ENCODE measurements at regions not wholly inside any gene's neighbourhood (a gene's known extent, or its start where the extent isn't known, plus 50 kb on each side); places are given as distances from the start of the nearest gene placed in this dataset.

- TF ChIP-seq EZH2 (IDR thresholded peaks at IDR 0.05) = no peak
- TF ChIP-seq RAD21 (IDR thresholded peaks at IDR 0.05; ENCODE audit: low read depth) = no peak
- no peak for TF ChIP-seq SRF (IDR thresholded peaks at IDR 0.05; ENCODE audit: low read depth)
- TF ChIP-seq JUND (IDR thresholded peaks at IDR 0.05) = no peak
- TF ChIP-seq POLR2AphosphoS5 (IDR thresholded peaks at IDR 0.05; ENCODE audit: low read depth, low read length) = no peak
- TF ChIP-seq SP1 (IDR thresholded peaks at IDR 0.05; ENCODE audit: low read depth) = no peak
- TF ChIP-seq ZNF274 (IDR thresholded peaks at IDR 0.05; ENCODE audit: low read depth, low read length) = no peak
- TF ChIP-seq TCF7L2 (IDR thresholded peaks at IDR 0.05; ENCODE audit: borderline replicate concordance, extremely low read depth, insufficient read depth, insufficient read length) = no peak
- no peak for TF ChIP-seq MAX (IDR thresholded peaks at IDR 0.05)
- TF ChIP-seq ELF1 (IDR thresholded peaks at IDR 0.05; ENCODE audit: borderline replicate concordance, low read depth) = no peak
- TF ChIP-seq REST (IDR thresholded peaks at IDR 0.05; ENCODE audit: low read depth) = no peak
- no peak for TF ChIP-seq ATF3 (IDR thresholded peaks at IDR 0.05)
- TF ChIP-seq ZFX (IDR thresholded peaks at IDR 0.05) = no peak
- TF ChIP-seq POLR2A (IDR thresholded peaks at IDR 0.05; ENCODE audit: borderline replicate concordance, extremely low read depth, insufficient read depth, insufficient read length) = no peak
- TF ChIP-seq SIN3A (IDR thresholded peaks at IDR 0.05; ENCODE audit: low read depth) = no peak
- TF ChIP-seq EZH2phosphoT487 (IDR thresholded peaks at IDR 0.05; ENCODE audit: borderline replicate concordance) = no peak
- TF ChIP-seq ZBTB33 (IDR thresholded peaks at IDR 0.05; ENCODE audit: extremely low read depth, insufficient replicate concordance, low read length) = no peak
- POLR2A ChIA-PET = no interaction called here
- intact Hi-C loops (cut with micrococcal nuclease) = no loop called here
These were observed 128.1 kb downstream of the PAPOLA start for GRCh38 chr14:96630281-96630680.

More at GRCh38 chr14:96630281-96630680, 128.1 kb downstream of the PAPOLA start:
- H3K27me3 ChIP-seq (ENCODE audit: insufficient read depth, low read length) = peaks cover 7% of the 10 kb centered on the region; the same call in 1 of the 2 replicates
- H3K4me1 ChIP-seq (ENCODE audit: control insufficient read depth in 1 of 2, insufficient read depth in 2 of 2, low read length in 2 of 2) = no peaks in the 10 kb centered on the region; a peak in 1 of 4 replicates
- no peaks in the 10 kb centered on the region for H3K9me2 ChIP-seq (ENCODE audit: insufficient read depth)
- ChIA-PET CTCF (no interaction called here), RAD21 (ENCODE audit: low non-redundant PET in 1 of 2, low total read pairs in 2 of 2, uncharacterized antibody in 2 of 2, unreplicated experiment in 2 of 2) (no interaction called here)
- BruUV-seq (replicated peaks) = no TSS peak
- H3K9me3 ChIP-seq (ENCODE audit: control insufficient read depth in 1 of 2, insufficient read depth in 1 of 2, low read depth in 1 of 2, low read length in 2 of 2) = no peaks in the 10 kb centered on the region
- H3K27ac ChIP-seq (ENCODE audit: low read depth, low read length) = no peak overlapping the region
- no peak for ATAC-seq
- no peak overlapping the region for H3K9ac ChIP-seq (ENCODE audit: low read length)
- H3K4me2 ChIP-seq (ENCODE audit: low read length) = no peak overlapping the region
- no peaks in the 10 kb centered on the region for H3K79me2 ChIP-seq (ENCODE audit: insufficient read depth, low read length)
- H4K20me1 ChIP-seq (ENCODE audit: insufficient read depth) = no peaks in the 10 kb centered on the region
- no peak for DNase-seq (ENCODE audit: low read depth, low spot score)
- no peak overlapping the region for H2AFZ ChIP-seq (ENCODE audit: low read depth, low read length, poor library complexity, severe bottlenecking)
- no peaks in the 10 kb centered on the region for H3K36me3 ChIP-seq (ENCODE audit: control insufficient read depth in 1 of 2, insufficient read depth in 2 of 2, low read length in 2 of 2)
- no peak overlapping the region for H3K4me3 ChIP-seq (replicated peaks in 1 of 2; ENCODE audit: low read depth in 1 of 2, low read length in 2 of 2)
